SK-N-SH (cell line): ENCODE measurements at regions not wholly inside any gene's neighbourhood (a gene's known extent, or its start where the extent isn't known, plus 50 kb on each side); places are given as distances from the start of the nearest gene placed in this dataset.

Experiments
- CTCF ChIA-PET: fragments of 300-600, 350-600 bp; formaldehyde crosslinking; extraction: SDS; loops from one replicate; lab custom pipeline; 2021; lab: Yijun Ruan, JAX
- POLR2A ChIA-PET: fragments of 350-600 bp; sonication (Branson Sonifier 250); formaldehyde crosslinking; extraction: SDS; loops from one replicate; lab custom pipeline; 2020; ENCODE audit warnings: antibody characterized with exemption, inconsistent platforms; lab: Yijun Ruan, JAX
- DNase-seq: peaks from one replicate; pipeline ENCODE4 v3.0.0; 2012
- H2AFZ ChIP-seq: fragments of 200-600 bp; sonication (generic); 2 replicates; pipeline ENCODE4 v1.8.1; 2016; ENCODE audit warnings: antibody characterized with exemption, mild to moderate bottlenecking, low read depth
- H3F3A ChIP-seq: fragments of 200-600 bp; sonication (generic); replicated peaks from 2 replicates; pipeline ENCODE3; 2016; ENCODE audit warnings: antibody characterized with exemption, mild to moderate bottlenecking; ENCODE audit not compliant: insufficient read depth
- H3K27ac ChIP-seq, 2 experiments: fragments of 200-500 bp in 1 of 2; fragments of 200-600 bp in 1 of 2; sonication (Bioruptor generic) in 1 of 2; sonication (generic), shearing (Covaris generic) in 1 of 2; 2 replicates each; pipeline versions ENCODE4 v1.5.1 to v1.6.1; 2014 to 2016; ENCODE audit warnings: low read depth in 2 of 2, inconsistent platforms in 1 of 2, low read length in 1 of 2, mild to moderate bottlenecking in 1 of 2, mixed read lengths in 1 of 2
- H3K27me3 ChIP-seq: fragments of 200-600 bp; sonication (generic), shearing (Covaris generic); 2 replicates; pipeline ENCODE4 v1.6.1; 2016; ENCODE audit warnings: mixed run types; ENCODE audit not compliant: insufficient read depth
- H3K36me3 ChIP-seq, 2 experiments: fragments of 200-500 bp in 1 of 2; fragments of 200-600 bp in 1 of 2; sonication (Bioruptor generic) in 1 of 2; sonication (generic) in 1 of 2; replicated peaks in 1 of 2; 2 replicates each; pipeline versions ENCODE3 to v1.5.1; 2014 to 2016; ENCODE audit warnings: low read length in 1 of 2, mild to moderate bottlenecking in 1 of 2; ENCODE audit not compliant: insufficient read depth in 2 of 2, control insufficient read depth in 1 of 2
- H3K4me1 ChIP-seq, 2 experiments: fragments of 200-500 bp in 1 of 2; fragments of 200-600 bp in 1 of 2; sonication (Bioruptor generic) in 1 of 2; sonication (generic), shearing (Covaris generic) in 1 of 2; 2 replicates each; pipeline versions ENCODE4 v1.5.1 to v1.6.1; 2014 to 2016; ENCODE audit warnings: low read depth in 1 of 2, low read length in 1 of 2, mixed run types in 1 of 2; ENCODE audit not compliant: insufficient read depth in 2 of 2, control insufficient read depth in 1 of 2
- H3K4me2 ChIP-seq: fragments of 200-600 bp; sonication (generic), shearing (Covaris generic); 2 replicates; pipeline ENCODE4 v1.6.1; 2017; ENCODE audit warnings: mixed run types
- H3K4me3 ChIP-seq, 2 experiments: fragments of 200-500 bp in 1 of 2; fragments of 200-600 bp in 1 of 2; sonication (Bioruptor generic) in 1 of 2; sonication (generic), shearing (Covaris generic) in 1 of 2; 2 replicates each; pipeline versions ENCODE4 v1.5.1 to v1.8.1; 2014 to 2016; ENCODE audit warnings: low read depth in 2 of 2, inconsistent platforms in 1 of 2, low read length in 1 of 2, mild to moderate bottlenecking in 1 of 2, mixed read lengths in 1 of 2, moderate library complexity in 1 of 2
- H3K79me2 ChIP-seq: fragments of 200-600 bp; sonication (generic); 2 replicates; pipeline ENCODE4 v1.8.1; 2017; ENCODE audit warnings: mild to moderate bottlenecking; ENCODE audit not compliant: insufficient read depth
- H3K9ac ChIP-seq: fragments of 200-600 bp; sonication (generic); 2 replicates; pipeline ENCODE4 v1.6.1; 2017; ENCODE audit warnings: mixed run types
- H3K9me2 ChIP-seq: fragments of 200-600 bp; sonication (generic); 2 replicates; pipeline ENCODE4 v1.6.1; 2017; ENCODE audit warnings: mixed run types
- H3K9me3 ChIP-seq: fragments of 200-600 bp; sonication (generic); 2 replicates; pipeline ENCODE4 v1.6.1; 2017; ENCODE audit warnings: mixed run types, mild to moderate bottlenecking, moderate library complexity
- H4K20me1 ChIP-seq: fragments of 200-600 bp; sonication (generic); 2 replicates; pipeline ENCODE4 v1.6.1; 2017; ENCODE audit warnings: mild to moderate bottlenecking, mixed run types; ENCODE audit not compliant: insufficient read depth
- EP300 ChIP-seq, 2 experiments: IDR thresholded peaks; 2 replicates each; pipeline versions ENCODE4 v1.4.0 to v1.6.1; 2012; ENCODE audit warnings: borderline replicate concordance in 1 of 2, low read depth in 1 of 2, low read length in 1 of 2
- EZH2phosphoT487 ChIP-seq: fragments of 200-600 bp; sonication (generic); IDR thresholded peaks from 2 replicates; pipeline ENCODE4 v1.6.1; 2017; ENCODE audit warnings: low read depth, mixed run types, mild to moderate bottlenecking, antibody characterized with exemption, moderate library complexity, borderline replicate concordance
- FOXM1 ChIP-seq: IDR thresholded peaks from 2 replicates; pipeline ENCODE4 v1.4.0; 2012; ENCODE audit warnings: low read depth, mild to moderate bottlenecking
- GATA2 ChIP-seq: sonication (generic); formaldehyde crosslinking; IDR thresholded peaks from 2 replicates; pipeline ENCODE4 v1.5.0; 2020; ENCODE audit warnings: mild to moderate bottlenecking, missing genetic modification reagents
- MEF2A ChIP-seq: IDR thresholded peaks from 2 replicates; pipeline ENCODE4 v1.4.0; 2012; ENCODE audit warnings: low read depth, borderline replicate concordance
- NFIC ChIP-seq: IDR thresholded peaks from 2 replicates; pipeline ENCODE4 v1.4.0; 2012; ENCODE audit warnings: borderline replicate concordance
- NRF1 ChIP-seq: IDR thresholded peaks from 2 replicates; pipeline ENCODE4 v1.6.1; 2012; ENCODE audit warnings: low read depth, mild to moderate bottlenecking, low read length
- PBX3 ChIP-seq: IDR thresholded peaks from 2 replicates; pipeline ENCODE4; 2012
- RFX5 ChIP-seq: IDR thresholded peaks from 2 replicates; pipeline ENCODE4 v1.6.1; 2012; ENCODE audit warnings: mild to moderate bottlenecking, improper control_type of control experiment, low read length
- SIN3A ChIP-seq: IDR thresholded peaks from 2 replicates; pipeline ENCODE4 v1.6.1; 2012; ENCODE audit warnings: low read depth, mild to moderate bottlenecking, low read length, moderate library complexity, borderline replicate concordance
- SMC3 ChIP-seq: IDR thresholded peaks from 2 replicates; pipeline ENCODE4 v1.6.1; 2012; ENCODE audit warnings: low read depth, low read length, improper control_type of control experiment
- TAF1 ChIP-seq: IDR thresholded peaks from 2 replicates; pipeline ENCODE4 v1.6.1; 2012; ENCODE audit warnings: low read depth, mild to moderate bottlenecking, low read length, moderate library complexity, borderline replicate concordance
- TCF12 ChIP-seq: IDR thresholded peaks from 2 replicates; pipeline ENCODE4 v1.4.0; 2012
- USF1 ChIP-seq: IDR thresholded peaks from 2 replicates; pipeline ENCODE4 v1.4.0; 2012; ENCODE audit warnings: low read depth, borderline replicate concordance
- YY1 ChIP-seq: IDR thresholded peaks from 2 replicates; pipeline ENCODE4 v1.4.0; 2012; ENCODE audit warnings: low read depth, mild to moderate bottlenecking
- ZBTB33 ChIP-seq: IDR thresholded peaks from 2 replicates; pipeline ENCODE4 v1.4.0; 2012; ENCODE audit warnings: low read depth, borderline replicate concordance
- WGBS: methylation state at CpG from one replicate; pipeline ENCODE4 v1.1.6; 2017; ENCODE audit warnings: low lambda C conversion rate; 5-methylcytosine and 5-hydroxymethylcytosine counted together
- TF ChIP-seq, protein P1 (sequence below): IDR thresholded peaks from 2 replicates; pipeline ENCODE4 v1.4.0; 2012; ENCODE audit warnings: low read depth

DNA sequence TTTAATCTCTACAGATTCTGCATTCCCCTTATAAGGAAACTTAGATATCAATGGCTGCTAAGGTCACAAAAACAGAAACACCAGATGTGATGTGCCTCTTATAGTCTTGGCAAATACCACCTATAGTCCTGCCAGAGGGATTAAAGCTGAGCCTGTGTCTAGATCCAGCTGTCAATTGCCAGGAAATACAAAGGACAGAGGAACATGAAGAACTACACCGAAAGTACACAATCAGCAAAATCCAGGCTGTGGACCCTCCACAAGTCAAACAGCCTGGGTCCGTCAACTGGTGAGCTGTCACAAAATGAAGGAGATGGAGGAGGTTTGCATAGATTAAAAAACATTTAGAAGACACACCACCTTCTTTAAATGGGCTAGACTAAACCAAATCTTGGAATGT, 85.4 kb downstream of the KLF4 start:
- no peaks in the 10 kb centered on the region; the same call in 1 of the 2 replicates for H3K27me3 ChIP-seq
- H3K4me3 ChIP-seq, result no peak overlapping the region
- POLR2A ChIA-PET, result no interaction called here
- H3K9me2 ChIP-seq, result no peaks in the 10 kb centered on the region
- no peaks in the 10 kb centered on the region for H4K20me1 ChIP-seq
- no peak overlapping the region for H2AFZ ChIP-seq
- H3F3A ChIP-seq, result no peaks in the 10 kb centered on the region
- no peaks in the 10 kb centered on the region for H3K79me2 ChIP-seq
- no peaks in the 10 kb centered on the region for H3K36me3 ChIP-seq
- H3K4me1 ChIP-seq, result no peaks in the 10 kb centered on the region; a peak in 1 of 4 replicates
- no peak overlapping the region for H3K4me2 ChIP-seq
- H3K27ac ChIP-seq, result no peak overlapping the region
- no peak for DNase-seq
- 48% methylated on average over 2 of the region's 2 CpGs for WGBS
- no peak overlapping the region for H3K9ac ChIP-seq
- CTCF ChIA-PET, result interaction anchor here (0.9 to 2.3 kb wide), 2 partner anchors 22 to 32 kb away, joined by 3 to 12 read pairs; no protein-coding TSS in a partner anchor
- TF ChIP-seq TCF12, result no peak
- TF ChIP-seq MEF2A, result no peak
- no peak for TF ChIP-seq EZH2phosphoT487
- TF ChIP-seq SIN3A, result no peak
- no peak for TF ChIP-seq TAF1
- TF ChIP-seq PBX3, result no peak
- no peak for TF ChIP-seq USF1
- TF ChIP-seq NRF1, result no peak
- TF ChIP-seq ZBTB33, result no peak
- TF ChIP-seq, protein P1, sequence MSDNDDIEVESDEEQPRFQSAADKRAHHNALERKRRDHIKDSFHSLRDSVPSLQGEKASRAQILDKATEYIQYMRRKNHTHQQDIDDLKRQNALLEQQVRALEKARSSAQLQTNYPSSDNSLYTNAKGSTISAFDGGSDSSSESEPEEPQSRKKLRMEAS, result no peak
- no peak for TF ChIP-seq YY1
- no peak for TF ChIP-seq GATA2 (CRISPR knock-in tag)
- no peak for TF ChIP-seq FOXM1
- no peak for TF ChIP-seq RFX5
- no peak for TF ChIP-seq NFIC
- TF ChIP-seq SMC3, result no peak
- no peak for TF ChIP-seq EP300 (IDR thresholded peaks at IDR 0.05; ENCODE audit: borderline replicate concordance in 1 of 2, low read depth in 1 of 2, low read length in 1 of 2)
- no peaks in the 10 kb centered on the region for H3K9me3 ChIP-seq
